ENCODE measurements at regions not wholly inside any gene's neighbourhood (a gene's known extent, or its start where the extent isn't known, plus 50 kb on each side); places are given as distances from the start of the nearest gene placed in this dataset.

DNA sequence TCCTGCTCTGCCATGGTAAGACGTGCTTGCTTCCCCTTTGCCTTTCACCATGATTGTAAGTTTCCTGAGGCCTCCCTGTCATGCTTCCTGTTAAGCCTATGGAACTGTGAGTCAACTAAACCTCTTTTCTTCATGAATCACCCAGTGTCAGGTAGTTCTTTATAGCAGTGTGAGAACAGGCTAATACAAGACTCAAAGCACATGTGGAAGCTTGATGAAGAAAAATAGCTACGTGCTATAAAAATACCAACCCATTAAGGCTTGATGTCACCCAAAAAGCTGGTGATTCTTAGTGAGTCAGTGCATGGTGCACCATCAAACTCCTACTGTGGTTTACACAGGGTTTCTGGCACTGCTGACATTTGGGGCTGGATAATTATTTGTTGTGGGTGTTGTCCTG, 332.2 kb downstream of the TMEM167A start:
- POLR2A ChIA-PET: no interaction called here
- Histone ChIP-seq H2AFZ (ENCODE audit: control insufficient read depth, low read depth, low read length) (no peak overlapping the region), H3K9me3 (replicated peaks; ENCODE audit: control insufficient read depth, insufficient read depth, low read length) (no peaks in the 10 kb centered on the region), H3K27ac (ENCODE audit: control insufficient read depth, insufficient read depth) (no peak overlapping the region), H3K4me1 (ENCODE audit: control insufficient read depth, insufficient read depth, low read length) (no peaks in the 10 kb centered on the region), H3K4me2 (ENCODE audit: control insufficient read depth, insufficient read depth) (no peak overlapping the region), H3K27me3 (replicated peaks in 1 of 2; ENCODE audit: control insufficient read depth in 2 of 2, insufficient read depth in 2 of 2, low read length in 1 of 2) (no peaks in the 10 kb centered on the region), H3K9ac (ENCODE audit: control insufficient read depth, insufficient read depth, low read length) (no peak overlapping the region), H3K36me3 (ENCODE audit: control insufficient read depth in 2 of 2, insufficient read depth in 2 of 2, low read length in 1 of 2) (no peaks in the 10 kb centered on the region), H3K79me2 (ENCODE audit: control insufficient read depth, insufficient read depth, low read length) (no peaks in the 10 kb centered on the region), H4K20me1 (ENCODE audit: control insufficient read depth, insufficient read depth) (no peaks in the 10 kb centered on the region), H3K4me3 (no peak overlapping the region)
- ATAC-seq (no peak), FAIRE-seq (no peak), DNase-seq (ENCODE audit: low read depth, low spot score) (no peak)
- intact Hi-C loops (cut with micrococcal nuclease; ENCODE audit: unreplicated experiment) (no loop called here), in situ Hi-C loops (cut with MboI) (no loop called here)
- BruUV-seq (replicated peaks): no TSS peak
- WGBS (ENCODE audit: insufficient coverage, insufficient replicate concordance, low lambda C conversion rate, missing lambda C conversion rate): 8% methylated on average over 2 of the region's 2 CpGs
- RAD21 ChIA-PET (ENCODE audit: unreplicated experiment): interaction anchor here (1.0 kb wide), 1 partner anchor 76 kb away, joined by 3 read pairs; no protein-coding TSS in a partner anchor
- CTCF ChIA-PET: interaction anchor here (1.1 kb wide), 1 partner anchor 197 kb away, joined by 4 read pairs; no protein-coding TSS in a partner anchor
- SMC1A ChIA-PET (ENCODE audit: uncharacterized antibody, unreplicated experiment): no interaction called here
- TF ChIP-seq MYC (IDR thresholded peaks at IDR 0.05; ENCODE audit: insufficient read depth, insufficient read length, insufficient replicate concordance, low read length, severe bottlenecking): no peak
- no peak for TF ChIP-seq NR2C1 (IDR thresholded peaks at IDR 0.05)
- no peak for TF ChIP-seq POU2F2 (IDR thresholded peaks at IDR 0.05; ENCODE audit: borderline replicate concordance, low read depth, low read length)
- no peak for TF ChIP-seq SPI1 (IDR thresholded peaks at IDR 0.05; ENCODE audit: borderline replicate concordance, insufficient read depth, low read depth, low read length)
- no peak for TF ChIP-seq EED (IDR thresholded peaks at IDR 0.05; ENCODE audit: low read depth)
- no peak for TF ChIP-seq NFYB (IDR thresholded peaks at IDR 0.05; ENCODE audit: insufficient read depth, low read depth, low read length)

DNA sequence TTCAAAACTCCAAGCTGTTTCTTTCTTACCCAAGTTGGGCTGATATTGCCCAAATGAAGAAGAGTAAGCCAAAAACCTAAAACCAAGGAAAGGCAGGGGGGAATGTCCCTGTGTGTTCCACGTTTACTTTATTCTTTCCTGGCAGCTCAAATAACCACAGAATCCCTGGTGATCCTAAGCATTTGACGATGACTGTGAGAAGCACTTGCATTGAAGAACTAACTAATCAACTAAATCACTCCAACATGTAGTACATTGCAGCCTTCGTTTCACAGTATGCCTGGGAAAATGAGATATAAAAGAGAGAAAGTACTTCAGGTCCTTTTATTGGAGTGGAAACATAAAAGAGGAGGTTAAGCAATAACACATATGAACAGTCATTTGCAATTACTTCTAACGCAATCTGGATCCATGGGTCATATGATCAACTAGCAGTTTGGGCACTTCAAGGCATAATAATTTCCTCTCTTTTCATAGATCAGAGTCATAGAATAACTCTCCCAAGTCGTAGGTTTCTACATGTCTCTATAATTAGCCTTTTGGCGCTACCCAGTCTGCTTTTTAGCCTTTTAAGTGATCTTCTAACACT, 338.4 kb downstream of the TMEM167A start:
- Histone ChIP-seq H3K79me2 (ENCODE audit: control insufficient read depth, insufficient read depth, low read length) (no peaks in the 10 kb centered on the region), H3K9ac (ENCODE audit: control insufficient read depth, insufficient read depth, low read length) (no peak overlapping the region), H3K27ac (ENCODE audit: control insufficient read depth, insufficient read depth) (no peak overlapping the region), H3K9me3 (replicated peaks; ENCODE audit: control insufficient read depth, insufficient read depth, low read length) (no peaks in the 10 kb centered on the region), H3K4me1 (ENCODE audit: control insufficient read depth, insufficient read depth, low read length) (no peaks in the 10 kb centered on the region), H3K4me2 (ENCODE audit: control insufficient read depth, insufficient read depth) (no peak overlapping the region), H4K20me1 (ENCODE audit: control insufficient read depth, insufficient read depth) (no peaks in the 10 kb centered on the region), H2AFZ (ENCODE audit: control insufficient read depth, low read depth, low read length) (no peak overlapping the region), H3K36me3 (ENCODE audit: control insufficient read depth in 2 of 2, insufficient read depth in 2 of 2, low read length in 1 of 2) (no peaks in the 10 kb centered on the region), H3K27me3 (replicated peaks in 1 of 2; ENCODE audit: control insufficient read depth in 2 of 2, insufficient read depth in 2 of 2, low read length in 1 of 2) (no peaks in the 10 kb centered on the region), H3K4me3 (no peak overlapping the region)
- ChIA-PET POLR2A (no interaction called here), CTCF (no interaction called here), SMC1A (ENCODE audit: uncharacterized antibody, unreplicated experiment) (no interaction called here), RAD21 (ENCODE audit: unreplicated experiment) (no interaction called here)
- intact Hi-C loops (cut with micrococcal nuclease; ENCODE audit: unreplicated experiment) (no loop called here), in situ Hi-C loops (cut with MboI) (no loop called here)
- FAIRE-seq (no peak), ATAC-seq (no peak), DNase-seq (ENCODE audit: low read depth, low spot score) (no peak)
- no TSS peak for BruUV-seq (replicated peaks)
- WGBS (ENCODE audit: insufficient coverage, insufficient replicate concordance, low lambda C conversion rate, missing lambda C conversion rate): 29% methylated on average over 6 of the region's 6 CpGs
- TF ChIP-seq RFX5 (IDR thresholded peaks at IDR 0.05; ENCODE audit: low read depth, low read length) (no peak), MYC (IDR thresholded peaks at IDR 0.05; ENCODE audit: insufficient read depth, insufficient read length, insufficient replicate concordance, low read length, severe bottlenecking) (no peak), ZBED1 (IDR thresholded peaks at IDR 0.05; ENCODE audit: borderline replicate concordance) (no peak), SPI1 (IDR thresholded peaks at IDR 0.05; ENCODE audit: borderline replicate concordance, insufficient read depth, low read depth, low read length) (no peak), TAF1 (IDR thresholded peaks at IDR 0.05; ENCODE audit: borderline replicate concordance, low read depth, low read length) (no peak), NFYB (IDR thresholded peaks at IDR 0.05; ENCODE audit: insufficient read depth, low read depth, low read length) (no peak), ESRRA (IDR thresholded peaks at IDR 0.05; ENCODE audit: low read length) (no peak), MTA3 (IDR thresholded peaks at IDR 0.05; ENCODE audit: borderline replicate concordance, low read length) (no peak), CEBPB (IDR thresholded peaks at IDR 0.05; ENCODE audit: borderline replicate concordance in 1 of 2, low read depth in 2 of 2, low read length in 2 of 2) (no peak)
- TF ChIP-seq, protein P1, sequence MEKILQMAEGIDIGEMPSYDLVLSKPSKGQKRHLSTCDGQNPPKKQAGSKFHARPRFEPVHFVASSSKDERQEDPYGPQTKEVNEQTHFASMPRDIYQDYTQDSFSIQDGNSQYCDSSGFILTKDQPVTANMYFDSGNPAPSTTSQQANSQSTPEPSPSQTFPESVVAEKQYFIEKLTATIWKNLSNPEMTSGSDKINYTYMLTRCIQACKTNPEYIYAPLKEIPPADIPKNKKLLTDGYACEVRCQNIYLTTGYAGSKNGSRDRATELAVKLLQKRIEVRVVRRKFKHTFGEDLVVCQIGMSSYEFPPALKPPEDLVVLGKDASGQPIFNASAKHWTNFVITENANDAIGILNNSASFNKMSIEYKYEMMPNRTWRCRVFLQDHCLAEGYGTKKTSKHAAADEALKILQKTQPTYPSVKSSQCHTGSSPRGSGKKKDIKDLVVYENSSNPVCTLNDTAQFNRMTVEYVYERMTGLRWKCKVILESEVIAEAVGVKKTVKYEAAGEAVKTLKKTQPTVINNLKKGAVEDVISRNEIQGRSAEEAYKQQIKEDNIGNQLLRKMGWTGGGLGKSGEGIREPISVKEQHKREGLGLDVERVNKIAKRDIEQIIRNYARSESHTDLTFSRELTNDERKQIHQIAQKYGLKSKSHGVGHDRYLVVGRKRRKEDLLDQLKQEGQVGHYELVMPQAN (conservative IDR thresholded peaks at IDR 0.05): no peak
- TF ChIP-seq, protein P2, sequence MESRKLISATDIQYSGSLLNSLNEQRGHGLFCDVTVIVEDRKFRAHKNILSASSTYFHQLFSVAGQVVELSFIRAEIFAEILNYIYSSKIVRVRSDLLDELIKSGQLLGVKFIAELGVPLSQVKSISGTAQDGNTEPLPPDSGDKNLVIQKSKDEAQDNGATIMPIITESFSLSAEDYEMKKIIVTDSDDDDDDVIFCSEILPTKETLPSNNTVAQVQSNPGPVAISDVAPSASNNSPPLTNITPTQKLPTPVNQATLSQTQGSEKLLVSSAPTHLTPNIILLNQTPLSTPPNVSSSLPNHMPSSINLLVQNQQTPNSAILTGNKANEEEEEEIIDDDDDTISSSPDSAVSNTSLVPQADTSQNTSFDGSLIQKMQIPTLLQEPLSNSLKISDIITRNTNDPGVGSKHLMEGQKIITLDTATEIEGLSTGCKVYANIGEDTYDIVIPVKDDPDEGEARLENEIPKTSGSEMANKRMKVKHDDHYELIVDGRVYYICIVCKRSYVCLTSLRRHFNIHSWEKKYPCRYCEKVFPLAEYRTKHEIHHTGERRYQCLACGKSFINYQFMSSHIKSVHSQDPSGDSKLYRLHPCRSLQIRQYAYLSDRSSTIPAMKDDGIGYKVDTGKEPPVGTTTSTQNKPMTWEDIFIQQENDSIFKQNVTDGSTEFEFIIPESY (IDR thresholded peaks at IDR 0.05): no peak

All from GM12878 (cell line).